Upper lobe of left lung (tissue), 4 donors: ENCODE measurements at regions not wholly inside any gene's neighbourhood (a gene's known extent, or its start where the extent isn't known, plus 50 kb on each side); places are given as distances from the start of the nearest gene placed in this dataset.

Experiments used
- POLR2A ChIP-seq, 4 donors: fragments of 450-650 bp; IDR thresholded peaks; one replicate each; pipeline ENCODE4 v1.5.1; 2016 to 2017; ENCODE audit warnings: antibody characterized with exemption in 4 of 4, mild to moderate bottlenecking in 2 of 4
- TF ChIP-seq, protein P1 (sequence below), 6 experiments: fragments of 450-650 bp in 4 of 6; fragments of 200-600 bp in 2 of 6; sonication (generic) in 2 of 6; IDR thresholded peaks; one replicate each; pipeline ENCODE4 v1.5.1; 2016 to 2019; ENCODE audit warnings: antibody characterized with exemption in 6 of 6

DNA sequence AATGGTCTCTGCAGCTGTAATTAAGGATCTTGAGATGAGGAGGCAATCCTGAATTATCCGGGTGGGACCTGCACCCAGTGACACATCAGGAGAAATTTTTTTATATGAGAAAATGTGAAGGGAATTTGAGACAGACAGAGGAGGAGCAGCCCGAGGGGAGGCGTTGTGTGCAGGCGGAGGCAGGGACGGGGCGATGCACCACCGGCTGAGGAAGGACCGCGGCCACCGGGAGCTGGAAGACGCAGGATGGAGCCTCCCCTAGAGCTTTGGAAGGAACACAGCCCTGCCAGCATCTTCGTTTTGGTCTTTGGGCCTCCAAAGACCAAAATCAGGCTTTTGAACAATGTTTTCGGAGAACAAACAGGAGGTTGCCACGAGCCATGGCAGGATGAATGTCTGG, 85.0 kb upstream of the ADRA2C start:
- TF ChIP-seq, protein P1, sequence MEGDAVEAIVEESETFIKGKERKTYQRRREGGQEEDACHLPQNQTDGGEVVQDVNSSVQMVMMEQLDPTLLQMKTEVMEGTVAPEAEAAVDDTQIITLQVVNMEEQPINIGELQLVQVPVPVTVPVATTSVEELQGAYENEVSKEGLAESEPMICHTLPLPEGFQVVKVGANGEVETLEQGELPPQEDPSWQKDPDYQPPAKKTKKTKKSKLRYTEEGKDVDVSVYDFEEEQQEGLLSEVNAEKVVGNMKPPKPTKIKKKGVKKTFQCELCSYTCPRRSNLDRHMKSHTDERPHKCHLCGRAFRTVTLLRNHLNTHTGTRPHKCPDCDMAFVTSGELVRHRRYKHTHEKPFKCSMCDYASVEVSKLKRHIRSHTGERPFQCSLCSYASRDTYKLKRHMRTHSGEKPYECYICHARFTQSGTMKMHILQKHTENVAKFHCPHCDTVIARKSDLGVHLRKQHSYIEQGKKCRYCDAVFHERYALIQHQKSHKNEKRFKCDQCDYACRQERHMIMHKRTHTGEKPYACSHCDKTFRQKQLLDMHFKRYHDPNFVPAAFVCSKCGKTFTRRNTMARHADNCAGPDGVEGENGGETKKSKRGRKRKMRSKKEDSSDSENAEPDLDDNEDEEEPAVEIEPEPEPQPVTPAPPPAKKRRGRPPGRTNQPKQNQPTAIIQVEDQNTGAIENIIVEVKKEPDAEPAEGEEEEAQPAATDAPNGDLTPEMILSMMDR (IDR thresholded peaks at IDR 0.05): no peak
- TF ChIP-seq POLR2A (IDR thresholded peaks at IDR 0.05): no peak
